HL-60 (cell line): ENCODE measurements at regions not wholly inside any gene's neighbourhood (a gene's known extent, or its start where the extent isn't known, plus 50 kb on each side); places are given as distances from the start of the nearest gene placed in this dataset. TPM values are rescaled to one million over a fixed set of nuclear protein-coding genes. Genes with fewer than 3 reads are reported as not detected.

Source experiments
- DNase-seq, 2 experiments: peaks; one replicate each; pipeline ENCODE4 v3.0.0-alpha.2; 2010 to 2020; ENCODE audit warnings: low read depth in 1 of 2, low spot score in 1 of 2
- H3K27ac ChIP-seq: fragments of 250-450 bp; sonication (Bioruptor Pico); replicated peaks from 2 replicates; pipeline ENCODE4 v1.5.1; 2020; ENCODE audit warnings: mild to moderate bottlenecking, moderate library complexity
- H3K27me3 ChIP-seq: fragments of 250-450 bp; sonication (Bioruptor Pico); 2 replicates; pipeline ENCODE4 v1.5.1; 2021; ENCODE audit warnings: mild to moderate bottlenecking, moderate library complexity; ENCODE audit not compliant: insufficient read depth, poor library complexity, severe bottlenecking
- H3K4me3 ChIP-seq: replicated peaks from 2 replicates; pipeline ENCODE4 v1.5.1; 2011; ENCODE audit warnings: mild to moderate bottlenecking, control low read depth, low read length; ENCODE audit not compliant: insufficient read depth
- CTCF ChIP-seq: IDR thresholded peaks from one replicate; pipeline ENCODE4 v1.5.1; 2011; ENCODE audit warnings: low read length, control low read depth, inconsistent platforms; ENCODE audit not compliant: insufficient read depth
- GABPA ChIP-seq: IDR thresholded peaks from 2 replicates; pipeline ENCODE4 v1.6.1; 2012; ENCODE audit warnings: low read depth
- POLR2AphosphoS5 ChIP-seq: IDR thresholded peaks from 2 replicates; pipeline ENCODE4 v1.6.1; 2012; ENCODE audit warnings: low read depth
- REST ChIP-seq: IDR thresholded peaks from 2 replicates; pipeline ENCODE4 v1.6.1; 2012; ENCODE audit warnings: low read depth; ENCODE audit not compliant: insufficient replicate concordance
- SPI1 ChIP-seq: IDR thresholded peaks from 2 replicates; pipeline ENCODE4 v1.6.1; 2012; ENCODE audit warnings: low read depth, mild to moderate bottlenecking, borderline replicate concordance
- microRNA-seq: library from miRNA; unstranded; fragments of <30 nt; microRNA quantifications from one replicate; pipeline ENCODE4, GENCODE V29; 2018

GRCh38 chr1:22398656-22399420 is 52.8 kb upstream of the ZBTB40 start:
- no peak overlapping the region for H3K4me3 ChIP-seq
- TF ChIP-seq SPI1 (no peak), REST (no peak), CTCF (no peak), POLR2AphosphoS5 (no peak), GABPA (no peak)
- H3K27me3 ChIP-seq: peaks cover 14% of the 10 kb centered on the region
- no peak for DNase-seq
- H3K27ac ChIP-seq: no peak overlapping the region

GRCh38 chr1:22399421-22400091 is 52.1 kb upstream of the ZBTB40 start:
- Histone ChIP-seq H3K27me3 (peaks cover 14% of the 10 kb centered on the region), H3K4me3 (no peak overlapping the region)

More at GRCh38 chr1:22399421-22400091, 52.1 kb upstream of the ZBTB40 start:
- no peak for DNase-seq
- no peak for TF ChIP-seq POLR2AphosphoS5
- H3K27ac ChIP-seq: no peak overlapping the region

Small RNAs in the stretch of these regions (microRNA-seq; reads per million reads assigned to microRNA genes)
- gene MIR4418: not detected
